Naive B cell (primary cell): ENCODE measurements at regions not wholly inside any gene's neighbourhood (a gene's known extent, or its start where the extent isn't known, plus 50 kb on each side); places are given as distances from the start of the nearest gene placed in this dataset.

Experiments
- ATAC-seq, 2 donors: fragments of 150-1000 bp; cut with Tn5 transposase; 2 replicates each; pipeline ENCODE4 v1.10.0; 2021; ENCODE audit warnings: low read depth in 2 of 2, mild to moderate bottlenecking in 2 of 2, moderate library complexity in 2 of 2
- DNase-seq: peaks from one replicate; pipeline ENCODE4 v3.0.0; 2022
- H3K27ac Mint-ChIP-seq, 6 donors: one replicate each; pipeline ENCODE4 v1.8.0; 2020 to 2022; ENCODE audit warnings: mild to moderate bottlenecking in 6 of 6, mixed read lengths in 6 of 6, moderate library complexity in 5 of 6, inconsistent platforms in 2 of 6
- H3K27me3 Mint-ChIP-seq, 3 donors: one replicate each; pipeline ENCODE4 v1.8.0; 2021 to 2022; ENCODE audit warnings: mixed read lengths in 3 of 3, mild to moderate bottlenecking in 1 of 3
- H3K36me3 Mint-ChIP-seq, 2 donors: one replicate each; pipeline ENCODE4 v1.8.0; 2020 to 2022; ENCODE audit warnings: mixed read lengths in 2 of 2, inconsistent platforms in 1 of 2, mild to moderate bottlenecking in 1 of 2
- H3K4me1 Mint-ChIP-seq, 3 donors: one replicate each; pipeline ENCODE4 v1.8.0; 2020 to 2022; ENCODE audit warnings: mixed read lengths in 3 of 3, inconsistent platforms in 1 of 3, mild to moderate bottlenecking in 1 of 3, moderate library complexity in 1 of 3
- H3K4me3 Mint-ChIP-seq, 8 donors: one replicate each; pipeline ENCODE4 v1.8.0; 2020 to 2022; ENCODE audit warnings: mild to moderate bottlenecking in 8 of 8, mixed read lengths in 8 of 8, moderate library complexity in 8 of 8, inconsistent platforms in 2 of 8
- H3K9me3 Mint-ChIP-seq, 7 donors: one replicate each; pipeline ENCODE4 v1.8.0; 2020 to 2022; ENCODE audit warnings: mixed read lengths in 7 of 7, mild to moderate bottlenecking in 5 of 7, inconsistent platforms in 2 of 7, moderate library complexity in 1 of 7

DNA sequence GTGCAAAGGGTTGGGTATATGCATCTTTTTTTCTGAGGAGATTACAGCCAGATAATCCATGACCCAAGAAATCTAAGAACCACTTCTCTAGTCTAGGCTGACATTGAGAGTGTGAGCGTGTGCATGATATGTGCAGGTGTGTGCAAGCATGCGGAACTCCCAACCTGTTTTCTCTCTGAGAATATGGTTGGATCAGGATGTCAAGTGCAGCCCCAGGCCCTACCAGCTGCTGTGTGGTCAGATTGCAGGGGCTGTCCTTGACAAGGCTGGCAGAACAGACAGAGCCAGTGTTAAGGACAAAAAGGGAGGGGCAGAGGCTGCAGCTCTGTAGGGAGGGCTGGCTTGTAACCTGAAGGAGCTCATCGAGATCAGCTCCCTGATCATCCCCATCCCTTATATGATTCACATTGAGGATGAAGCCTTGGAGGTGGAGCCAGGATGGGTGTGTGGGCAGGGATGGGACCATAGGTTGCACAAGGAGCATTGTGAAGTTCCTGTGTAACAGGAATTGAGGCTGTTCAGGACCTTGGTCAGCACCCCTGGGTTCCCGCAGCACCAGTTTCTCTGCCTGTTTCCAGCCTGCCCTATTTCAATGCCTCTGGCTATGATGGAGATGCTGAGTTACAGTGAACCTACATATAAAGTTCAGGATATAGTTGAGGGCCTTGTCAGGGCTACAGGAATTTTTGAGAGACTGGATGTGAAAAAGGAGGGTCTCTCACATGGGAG is 52.6 kb upstream of the ARAP3 start:
- Mint-ChIP-seq H3K4me3 (no peak overlapping the region), H3K27me3 (peaks cover 46 to 87% (median 80%) of the 10 kb centered on the region in 3 donors), H3K4me1 (peaks cover 0 to 8% (median 8%) of the 10 kb centered on the region in 3 donors), H3K9me3 (peaks cover 0 to 3% (median 0%) of the 10 kb centered on the region in 7 donors), H3K36me3 (no peaks in the 10 kb centered on the region), H3K27ac (no peak overlapping the region)
- DNase-seq, result no peak
- ATAC-seq, result peak in 1 of 2 donors; percentile 14

DNA sequence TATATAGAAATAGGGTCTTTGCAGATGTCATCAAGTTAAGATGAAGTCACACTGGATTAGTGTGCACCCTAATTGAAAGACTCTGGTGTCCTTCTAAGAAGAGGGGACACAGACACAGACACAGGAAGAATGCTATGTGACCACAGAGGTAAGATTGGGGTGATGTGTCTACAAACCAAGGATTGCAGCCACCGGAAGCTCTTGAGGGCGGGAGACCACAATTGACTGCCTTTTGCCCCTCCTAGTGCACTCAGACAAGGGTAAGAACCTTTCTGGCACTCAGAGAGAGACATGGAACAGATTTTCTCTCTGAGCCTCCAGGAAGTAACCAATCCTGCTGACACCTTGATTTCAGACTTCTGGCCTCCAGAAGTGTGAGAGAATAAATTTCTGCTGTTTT is 51.2 kb upstream of the ARAP3 start:
- DNase-seq, result no peak
- no peak overlapping the region for H3K27ac Mint-ChIP-seq
- H3K4me3 Mint-ChIP-seq, result no peak overlapping the region
- peaks cover 0 to 8% (median 8%) of the 10 kb centered on the region in 3 donors for H3K4me1 Mint-ChIP-seq
- peaks cover 45 to 85% (median 79%) of the 10 kb centered on the region in 3 donors for H3K27me3 Mint-ChIP-seq
- peaks cover 0 to 3% (median 0%) of the 10 kb centered on the region in 7 donors for H3K9me3 Mint-ChIP-seq
- no peaks in the 10 kb centered on the region for H3K36me3 Mint-ChIP-seq
- no peak for ATAC-seq

DNA sequence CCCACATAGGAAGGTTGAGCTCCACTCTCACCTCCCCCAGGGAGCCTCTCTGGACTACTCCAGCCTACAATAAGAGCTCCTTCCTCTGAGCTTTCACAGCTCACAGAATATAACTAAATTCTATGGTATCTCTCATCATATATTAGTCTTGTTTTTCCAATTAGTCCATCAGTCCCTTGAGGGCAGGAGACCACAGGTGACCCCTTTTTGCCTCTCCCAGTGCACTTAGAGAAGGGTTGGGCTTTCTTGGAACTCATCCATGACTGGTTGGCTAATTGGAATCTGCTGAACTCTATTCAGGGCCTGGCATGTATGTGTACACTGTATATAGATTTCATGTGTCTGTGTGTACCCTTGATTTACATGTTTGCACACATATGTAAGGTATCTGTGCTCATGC is 50.4 kb upstream of the ARAP3 start:
- Mint-ChIP-seq H3K4me3 (no peak overlapping the region), H3K27ac (no peak overlapping the region), H3K36me3 (no peaks in the 10 kb centered on the region), H3K9me3 (peaks cover 0 to 3% (median 0%) of the 10 kb centered on the region in 7 donors), H3K4me1 (peaks cover 0 to 8% (median 8%) of the 10 kb centered on the region in 3 donors), H3K27me3 (peaks cover 44 to 78% (median 77%) of the 10 kb centered on the region in 3 donors)
- DNase-seq (no peak), ATAC-seq (no peak)
